ENCODE measurements at regions not wholly inside any gene's neighbourhood (a gene's known extent, or its start where the extent isn't known, plus 50 kb on each side); places are given as distances from the start of the nearest gene placed in this dataset.

DNA sequence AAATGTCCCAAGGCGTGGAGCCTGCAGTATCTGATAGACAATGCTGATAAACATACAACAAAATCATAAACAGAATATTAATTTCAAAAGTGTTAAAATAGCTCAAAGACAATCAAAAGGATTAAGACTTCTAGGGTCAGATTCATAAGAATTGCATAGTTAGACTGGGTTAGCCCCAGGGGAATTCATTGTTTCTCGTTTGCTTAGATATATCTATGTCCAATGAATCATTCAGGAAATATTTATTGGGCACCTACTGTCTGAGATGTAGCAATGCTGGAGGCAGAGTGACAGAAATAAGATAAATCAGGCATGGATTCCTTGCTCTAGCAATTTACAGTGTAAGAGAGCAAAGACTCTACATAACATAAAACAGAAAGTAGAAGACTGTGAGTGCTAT, 124.4 kb upstream of the PRL start:
- H3K9me3 Mint-ChIP-seq, result peaks cover 10 to 28% (median 16%) of the 10 kb centered on the region in 3 donors
- H3K36me3 Mint-ChIP-seq, result no peaks in the 10 kb centered on the region
- no peak overlapping the region for H3K27ac Mint-ChIP-seq
- no peak overlapping the region for H3K4me3 Mint-ChIP-seq
- H3K27me3 Mint-ChIP-seq, result no peaks in the 10 kb centered on the region
- H3K4me1 Mint-ChIP-seq, result no peaks in the 10 kb centered on the region

DNA sequence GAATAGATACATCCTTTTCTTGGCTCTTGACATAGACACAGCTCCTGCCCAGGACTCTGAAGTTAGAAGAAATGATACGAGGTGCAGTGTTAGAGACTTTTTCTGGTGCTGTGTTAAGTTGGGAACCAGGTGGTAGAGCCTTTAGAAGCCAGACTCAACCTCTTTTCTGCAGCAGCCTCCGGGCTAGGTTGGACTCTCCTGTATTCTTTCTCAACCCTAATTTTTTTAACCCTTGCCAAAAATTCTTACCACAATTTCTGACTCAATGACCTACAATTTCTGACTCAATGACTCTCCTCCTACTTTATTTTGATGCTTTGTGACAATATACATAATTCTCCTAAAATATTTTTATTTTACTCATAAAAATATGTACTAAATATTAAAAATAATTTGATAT, 127.4 kb upstream of the PRL start:
- no peaks in the 10 kb centered on the region for H3K36me3 Mint-ChIP-seq
- H3K27me3 Mint-ChIP-seq, result no peaks in the 10 kb centered on the region
- H3K9me3 Mint-ChIP-seq, result peaks cover 7 to 25% (median 14%) of the 10 kb centered on the region in 3 donors
- H3K4me1 Mint-ChIP-seq, result no peaks in the 10 kb centered on the region
- H3K27ac Mint-ChIP-seq, result no peak overlapping the region
- no peak overlapping the region for H3K4me3 Mint-ChIP-seq

DNA sequence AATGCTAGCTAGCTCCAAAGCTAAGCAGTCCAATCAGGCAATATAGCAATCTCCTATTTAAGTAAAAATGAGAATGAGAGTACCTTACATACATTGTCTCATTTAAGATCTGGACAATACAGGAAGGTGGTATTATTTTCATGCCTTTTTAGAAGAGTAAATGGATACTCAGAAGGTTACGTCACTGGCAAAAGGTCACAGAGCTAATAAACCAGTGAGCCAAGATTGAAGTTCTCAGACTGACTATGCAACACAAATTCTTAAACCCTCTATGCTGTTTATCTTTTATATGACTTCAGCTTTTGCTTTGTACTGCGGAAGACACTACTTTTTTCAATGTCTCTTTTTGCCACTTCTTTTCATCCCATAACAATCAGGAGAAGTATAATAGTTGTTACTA, 135.2 kb upstream of the PRL start:
- H3K4me1 Mint-ChIP-seq, result peaks cover 0 to 1% (median 0%) of the 10 kb centered on the region in 3 donors
- no peak overlapping the region for H3K27ac Mint-ChIP-seq
- H3K27me3 Mint-ChIP-seq, result no peaks in the 10 kb centered on the region
- H3K4me3 Mint-ChIP-seq, result no peak overlapping the region
- H3K9me3 Mint-ChIP-seq, result peaks cover 0 to 4% (median 4%) of the 10 kb centered on the region in 3 donors
- no peaks in the 10 kb centered on the region for H3K36me3 Mint-ChIP-seq

DNA sequence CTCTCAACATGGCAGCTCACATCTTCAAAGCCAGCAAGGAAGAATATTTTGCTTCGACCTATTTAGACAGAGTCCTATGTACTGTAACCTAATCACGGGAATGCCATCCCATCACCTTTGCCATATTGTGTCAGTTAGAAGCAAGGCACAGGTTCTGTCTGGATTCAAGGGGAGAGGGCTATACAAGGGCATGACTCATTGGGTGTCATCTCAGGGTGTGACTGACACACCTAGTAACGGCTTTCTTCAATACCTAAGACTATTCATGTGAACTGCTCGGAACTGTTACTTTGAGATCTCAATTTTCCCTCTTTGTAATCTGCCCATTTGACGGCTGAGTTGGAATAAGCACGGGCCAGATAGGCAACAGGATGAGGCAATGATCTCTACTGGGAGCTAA, 135.6 kb upstream of the HDGFL1 start:
- no peaks in the 10 kb centered on the region for H3K27me3 Mint-ChIP-seq
- no peak overlapping the region for H3K27ac Mint-ChIP-seq
- peaks cover 0 to 1% (median 0%) of the 10 kb centered on the region in 3 donors for H3K4me1 Mint-ChIP-seq
- H3K9me3 Mint-ChIP-seq, result peaks cover 0 to 12% (median 2%) of the 10 kb centered on the region in 3 donors
- no peaks in the 10 kb centered on the region for H3K36me3 Mint-ChIP-seq
- H3K4me3 Mint-ChIP-seq, result no peak overlapping the region

DNA sequence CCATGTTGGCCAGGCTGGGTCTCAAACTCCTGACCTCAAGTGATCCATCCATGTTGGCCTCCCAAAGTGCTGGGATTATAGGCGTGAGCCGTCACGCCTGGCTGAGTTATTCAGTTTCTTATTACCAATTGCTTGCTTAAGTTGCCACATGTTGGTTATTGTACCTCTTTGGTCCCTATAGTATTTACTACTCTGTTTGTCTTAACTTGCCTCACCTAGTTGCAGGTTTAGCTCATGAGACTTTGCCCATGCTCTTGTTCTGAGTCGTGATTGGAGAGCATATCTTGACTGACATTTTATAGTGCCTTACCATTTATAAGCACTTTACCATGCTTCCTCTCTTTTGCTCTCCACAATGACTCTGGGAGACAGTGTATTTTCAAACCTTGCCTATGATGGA, 134.2 kb upstream of the HDGFL1 start:
- Mint-ChIP-seq H3K27me3 (no peaks in the 10 kb centered on the region), H3K36me3 (peaks cover 1% of the 10 kb centered on the region), H3K27ac (no peak overlapping the region), H3K9me3 (peaks cover 0 to 9% (median 2%) of the 10 kb centered on the region in 3 donors), H3K4me3 (no peak overlapping the region), H3K4me1 (peaks cover 0 to 1% (median 0%) of the 10 kb centered on the region in 3 donors)

DNA sequence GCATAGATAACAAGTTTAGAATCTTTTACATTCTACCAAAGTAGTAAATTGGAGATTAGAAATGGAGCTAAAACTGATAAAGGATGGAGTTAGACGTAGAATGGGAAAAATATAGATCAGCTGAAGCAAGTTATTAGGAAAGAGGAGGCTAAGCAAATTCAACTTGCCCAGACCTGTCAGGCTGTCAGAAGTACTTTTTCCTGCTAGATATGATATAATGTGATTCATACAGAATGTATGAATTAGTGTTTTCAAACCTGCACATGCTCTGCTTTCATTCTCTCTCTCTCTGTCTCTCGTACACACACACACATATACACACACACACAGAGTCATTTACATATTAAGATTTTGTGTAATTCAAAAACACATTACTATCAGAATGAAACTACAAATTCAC, 133.2 kb upstream of the HDGFL1 start:
- Mint-ChIP-seq H3K36me3 (peaks cover 1% of the 10 kb centered on the region), H3K4me3 (no peak overlapping the region), H3K27ac (no peak overlapping the region), H3K9me3 (peaks cover 0 to 9% (median 2%) of the 10 kb centered on the region in 3 donors), H3K4me1 (peaks cover 0 to 1% (median 0%) of the 10 kb centered on the region in 3 donors), H3K27me3 (no peaks in the 10 kb centered on the region)

DNA sequence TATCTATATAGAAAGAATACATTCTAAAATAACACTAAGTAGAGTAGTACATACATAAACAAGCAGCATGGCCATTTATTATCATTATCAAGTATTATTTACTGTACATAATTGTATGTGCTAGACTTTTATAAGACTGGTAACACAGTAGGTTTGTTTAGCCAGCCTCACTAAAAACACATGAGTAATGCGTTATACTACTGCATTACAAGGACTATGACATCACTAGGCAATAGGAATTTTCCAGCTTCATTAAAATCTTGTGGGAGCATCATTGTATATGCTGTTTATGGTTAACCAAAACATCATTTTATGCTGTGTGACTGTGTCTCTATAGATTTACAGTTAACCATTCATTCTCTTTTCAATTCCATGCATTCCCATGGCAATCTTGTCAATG, 131.7 kb upstream of the HDGFL1 start:
- Mint-ChIP-seq H3K36me3 (peaks cover 1% of the 10 kb centered on the region), H3K9me3 (peaks cover 0 to 9% (median 2%) of the 10 kb centered on the region in 3 donors), H3K27ac (no peak overlapping the region), H3K4me1 (peaks cover 0 to 1% (median 0%) of the 10 kb centered on the region in 3 donors), H3K27me3 (no peaks in the 10 kb centered on the region), H3K4me3 (peak overlapping the region in 1 of 4 donors; percentile 0)

DNA sequence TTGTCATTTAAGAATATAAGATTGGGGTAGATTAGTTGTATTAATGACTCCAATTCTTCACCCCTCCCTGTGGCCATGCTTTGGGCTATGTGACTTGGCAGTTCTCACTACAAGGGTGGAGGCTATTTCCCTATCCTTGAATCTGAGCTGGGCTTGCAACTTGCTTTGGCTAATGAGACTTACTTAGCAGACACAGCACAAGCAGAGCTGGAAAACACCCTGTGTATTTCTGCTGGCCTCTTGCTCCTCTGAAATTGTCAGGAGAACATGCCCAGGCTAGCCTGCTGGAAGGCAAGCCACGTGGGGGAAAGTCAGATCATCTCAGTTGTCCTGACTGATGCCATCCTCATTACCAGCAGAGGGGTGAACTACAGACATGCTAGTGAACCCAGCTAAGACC, 126.5 kb upstream of the HDGFL1 start:
- Mint-ChIP-seq H3K27me3 (no peaks in the 10 kb centered on the region), H3K36me3 (peaks cover 1% of the 10 kb centered on the region), H3K9me3 (peaks cover 0 to 9% (median 0%) of the 10 kb centered on the region in 3 donors), H3K27ac (no peak overlapping the region), H3K4me3 (no peak overlapping the region), H3K4me1 (no peaks in the 10 kb centered on the region)

DNA sequence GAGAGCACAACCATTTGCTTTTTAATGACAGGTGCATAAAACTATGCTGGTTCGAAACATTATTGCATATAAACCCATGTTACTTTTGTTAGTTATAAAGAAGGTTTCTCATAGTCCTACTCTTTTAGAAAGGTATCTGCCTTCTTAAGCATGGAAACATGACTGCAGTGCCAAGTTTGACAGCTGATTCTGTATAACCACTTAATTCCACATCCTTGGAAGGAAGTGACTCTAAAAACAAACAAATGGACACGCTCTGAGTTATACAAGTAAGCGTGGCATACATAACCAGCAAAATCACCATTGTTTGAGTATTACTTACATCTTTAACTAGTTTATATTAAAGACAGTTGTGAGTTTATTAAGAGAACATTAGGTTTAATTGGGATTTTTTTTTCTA, 125.0 kb upstream of the HDGFL1 start:
- H3K36me3 Mint-ChIP-seq, result peaks cover 1% of the 10 kb centered on the region
- H3K27ac Mint-ChIP-seq, result no peak overlapping the region
- no peaks in the 10 kb centered on the region for H3K27me3 Mint-ChIP-seq
- H3K4me3 Mint-ChIP-seq, result no peak overlapping the region
- no peaks in the 10 kb centered on the region for H3K9me3 Mint-ChIP-seq
- no peaks in the 10 kb centered on the region for H3K4me1 Mint-ChIP-seq

DNA sequence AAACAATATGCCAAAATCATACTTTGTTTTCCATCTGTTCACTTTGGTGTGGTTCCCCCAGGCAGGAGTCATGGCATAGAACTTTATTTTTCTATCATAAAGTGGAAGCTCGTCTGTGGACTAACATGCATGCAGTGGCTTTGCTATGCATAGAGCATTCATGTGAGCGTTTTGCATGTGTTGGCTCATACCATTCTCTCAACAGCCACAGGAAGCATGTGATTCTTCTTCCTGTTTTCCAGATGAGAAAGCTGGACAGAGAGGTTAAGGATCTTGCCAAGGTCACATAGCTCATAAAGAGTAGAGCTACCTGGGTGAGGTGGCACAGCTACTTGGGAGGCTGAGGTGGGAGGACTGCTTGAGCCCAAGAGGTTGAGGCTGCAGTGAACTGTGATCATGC, 123.4 kb upstream of the HDGFL1 start:
- Mint-ChIP-seq H3K4me1 (no peaks in the 10 kb centered on the region), H3K27ac (no peak overlapping the region), H3K4me3 (no peak overlapping the region), H3K36me3 (no peaks in the 10 kb centered on the region), H3K27me3 (no peaks in the 10 kb centered on the region), H3K9me3 (no peaks in the 10 kb centered on the region)

DNA sequence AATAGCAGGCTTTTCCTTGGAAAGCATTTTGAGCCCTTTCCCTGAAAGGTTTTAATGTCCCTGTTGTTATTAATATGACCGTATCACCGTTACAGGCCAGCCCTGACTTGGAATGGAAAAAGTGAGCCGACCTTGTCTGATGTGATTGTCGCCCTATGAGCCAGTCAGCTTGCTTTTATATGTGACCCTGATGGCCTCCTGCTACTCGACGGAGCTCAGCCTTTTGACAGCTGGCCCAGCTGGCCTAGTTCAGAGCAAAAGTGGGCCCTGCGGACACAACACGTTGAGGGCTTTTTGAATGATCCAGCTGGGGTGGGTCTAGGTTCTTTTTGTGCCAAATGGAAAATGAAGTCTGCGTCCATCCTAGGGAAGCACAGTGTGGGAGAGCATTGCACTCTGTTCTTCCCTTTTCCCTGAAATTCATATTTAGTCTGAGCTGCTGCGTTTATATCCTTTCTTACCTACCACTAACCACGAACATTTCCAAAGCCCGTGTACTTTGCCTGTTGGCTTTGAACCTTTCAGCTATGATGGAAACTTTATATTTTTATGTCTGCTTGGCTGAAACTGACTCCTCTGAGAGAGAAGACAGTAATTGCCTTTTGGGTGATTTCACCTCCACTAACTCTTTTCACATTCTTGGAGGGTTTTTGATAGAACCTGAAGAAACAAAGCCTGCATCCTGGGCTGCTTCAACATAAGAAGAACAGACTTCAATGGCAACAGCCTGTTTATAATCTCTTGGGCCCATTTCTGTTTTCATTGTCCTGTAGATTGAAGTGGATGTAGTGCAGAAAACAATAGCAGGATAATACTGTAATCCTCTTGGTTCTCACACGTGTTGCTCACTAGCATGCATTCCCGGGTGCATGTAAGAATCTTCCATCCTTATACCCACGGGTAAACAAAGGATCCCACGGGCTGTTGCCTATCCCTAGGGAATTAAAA, 121.8 kb upstream of the HDGFL1 start:
- Mint-ChIP-seq H3K4me1 (no peaks in the 10 kb centered on the region), H3K9me3 (no peaks in the 10 kb centered on the region), H3K36me3 (no peaks in the 10 kb centered on the region), H3K27me3 (no peaks in the 10 kb centered on the region), H3K27ac (no peak overlapping the region), H3K4me3 (no peak overlapping the region)

DNA sequence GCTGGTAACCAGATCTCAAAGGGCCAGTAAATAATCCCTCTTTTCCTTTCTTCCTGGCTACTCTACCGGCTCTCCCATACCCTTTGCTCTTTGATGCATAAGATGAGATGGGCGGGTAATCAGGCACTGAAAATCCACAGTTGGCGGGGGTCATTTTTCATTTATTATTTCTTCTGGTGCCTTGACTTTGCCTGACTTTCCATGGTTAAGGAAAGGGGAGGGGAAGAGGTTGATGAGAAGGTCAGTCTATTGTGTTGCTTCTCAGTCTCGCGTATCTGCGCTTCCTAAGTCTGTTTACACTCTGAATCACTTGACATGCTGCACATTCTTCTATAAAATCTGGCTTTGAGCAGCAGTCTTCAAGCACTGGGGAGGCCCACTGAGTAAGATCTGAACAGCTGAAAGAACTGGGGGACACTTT, 121.1 kb upstream of the HDGFL1 start:
- no peaks in the 10 kb centered on the region for H3K36me3 Mint-ChIP-seq
- no peaks in the 10 kb centered on the region for H3K27me3 Mint-ChIP-seq
- H3K4me3 Mint-ChIP-seq, result no peak overlapping the region
- no peak overlapping the region for H3K27ac Mint-ChIP-seq
- no peaks in the 10 kb centered on the region for H3K9me3 Mint-ChIP-seq
- no peaks in the 10 kb centered on the region for H3K4me1 Mint-ChIP-seq

DNA sequence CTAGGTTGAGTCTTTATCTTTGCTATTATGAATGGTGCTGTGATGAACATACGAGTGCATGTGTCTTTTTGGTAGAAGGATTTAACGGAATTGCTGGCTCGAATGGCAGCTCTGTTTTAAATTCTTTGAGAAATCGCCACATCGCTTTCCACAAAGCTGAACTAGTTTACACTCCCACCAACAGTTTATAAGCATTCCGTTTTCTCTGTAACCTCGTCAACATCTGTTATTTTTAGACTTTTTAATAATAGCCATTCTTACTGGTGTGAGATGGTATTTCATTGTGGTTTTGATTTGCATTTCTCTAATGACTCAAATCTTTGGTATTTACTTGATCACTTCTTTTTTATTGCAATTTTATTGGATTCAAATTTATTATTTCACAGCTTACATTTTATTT, 117.4 kb upstream of the HDGFL1 start:
- Mint-ChIP-seq H3K27ac (no peak overlapping the region), H3K4me1 (no peaks in the 10 kb centered on the region), H3K36me3 (no peaks in the 10 kb centered on the region), H3K9me3 (no peaks in the 10 kb centered on the region), H3K27me3 (no peaks in the 10 kb centered on the region), H3K4me3 (no peak overlapping the region)

DNA sequence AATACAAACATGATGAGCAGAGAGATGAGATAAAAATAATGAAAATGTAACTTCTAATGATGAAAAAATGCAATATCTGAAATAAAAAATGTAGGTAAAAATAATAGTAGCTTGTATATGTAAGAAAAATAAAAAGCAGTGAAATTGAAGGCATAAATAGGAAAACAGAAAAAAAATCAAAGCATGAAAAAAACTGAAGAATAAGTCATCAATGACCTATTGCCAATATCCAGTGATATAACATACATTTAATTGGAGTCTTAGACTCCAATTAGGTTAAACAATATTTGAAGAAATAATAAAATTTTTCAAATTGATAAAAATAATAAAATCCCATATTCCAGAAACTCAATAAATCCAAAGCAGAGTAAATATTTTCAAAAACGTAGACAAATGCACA, 114.0 kb upstream of the HDGFL1 start:
- no peaks in the 10 kb centered on the region for H3K9me3 Mint-ChIP-seq
- H3K36me3 Mint-ChIP-seq, result no peaks in the 10 kb centered on the region
- no peaks in the 10 kb centered on the region for H3K27me3 Mint-ChIP-seq
- H3K4me1 Mint-ChIP-seq, result no peaks in the 10 kb centered on the region
- no peak overlapping the region for H3K27ac Mint-ChIP-seq
- no peak overlapping the region for H3K4me3 Mint-ChIP-seq

DNA sequence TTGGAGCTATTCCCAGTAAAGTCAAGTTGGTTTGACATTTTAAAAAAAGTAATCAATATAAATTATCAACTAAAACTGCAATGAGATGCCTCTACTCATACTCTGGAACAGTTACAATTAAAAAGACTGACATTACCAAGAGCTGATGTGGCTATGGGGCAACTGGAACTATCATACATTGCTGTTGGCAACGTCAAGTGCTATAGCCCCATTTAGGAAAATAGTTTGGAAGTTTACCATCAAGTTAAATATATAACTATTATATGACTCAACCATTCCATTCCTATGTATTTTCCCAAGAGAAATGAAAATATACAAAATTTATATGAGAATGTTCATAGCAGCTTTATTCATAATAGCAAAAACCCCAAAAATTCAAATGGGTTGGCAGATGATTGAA, 111.4 kb upstream of the HDGFL1 start:
- peaks cover 0 to 1% (median 0%) of the 10 kb centered on the region in 3 donors for H3K9me3 Mint-ChIP-seq
- no peak overlapping the region for H3K27ac Mint-ChIP-seq
- no peaks in the 10 kb centered on the region for H3K27me3 Mint-ChIP-seq
- no peak overlapping the region for H3K4me3 Mint-ChIP-seq
- H3K36me3 Mint-ChIP-seq, result no peaks in the 10 kb centered on the region
- H3K4me1 Mint-ChIP-seq, result no peaks in the 10 kb centered on the region

DNA sequence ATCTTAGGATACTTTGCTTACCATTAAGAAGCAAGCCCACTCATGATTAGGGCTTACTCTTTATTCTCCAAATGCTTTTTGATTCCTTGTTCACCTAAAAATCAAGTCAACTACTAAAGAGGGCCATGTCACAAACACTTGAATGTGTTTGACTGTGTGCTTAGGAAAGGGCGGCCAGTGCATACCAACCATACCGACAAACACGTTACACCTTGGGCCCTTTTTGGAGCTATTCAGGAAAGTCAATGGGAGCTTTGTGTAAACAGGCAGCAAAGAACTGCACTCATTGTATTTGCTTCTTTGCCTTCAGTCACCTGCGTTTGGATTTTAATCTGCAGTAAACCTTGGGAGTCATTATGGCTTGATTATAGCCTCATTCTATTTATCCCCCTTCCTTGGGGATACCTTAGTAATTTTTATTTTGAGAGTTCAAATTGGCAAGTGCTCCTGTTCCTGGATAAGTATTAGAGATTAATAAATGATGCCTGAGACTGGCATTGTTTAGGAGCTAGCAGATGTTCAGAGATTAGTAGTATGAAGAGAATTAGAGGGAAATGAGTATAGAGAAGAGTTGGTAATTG, 102.6 kb upstream of the HDGFL1 start:
- no peak overlapping the region for H3K4me3 Mint-ChIP-seq
- H3K27ac Mint-ChIP-seq, result no peak overlapping the region
- H3K9me3 Mint-ChIP-seq, result peaks cover 0 to 3% (median 2%) of the 10 kb centered on the region in 3 donors
- no peaks in the 10 kb centered on the region for H3K27me3 Mint-ChIP-seq
- H3K4me1 Mint-ChIP-seq, result no peaks in the 10 kb centered on the region
- H3K36me3 Mint-ChIP-seq, result no peaks in the 10 kb centered on the region
